CD4-positive, alpha-beta T cell treated with Interleukin-17A for 4 hours (primary cell): ENCODE measurements at regions not wholly inside any gene's neighbourhood (a gene's known extent, or its start where the extent isn't known, plus 50 kb on each side); places are given as distances from the start of the nearest gene placed in this dataset.
"Not testable (repeated sequence)": the region's sequence is repeated elsewhere in the genome, so short reads cannot be mapped to it uniquely, and the experiment has no call there.

Experiments used
- DNase-seq: peaks from one replicate; pipeline ENCODE4 v3.0.0-alpha.2; 2020; ENCODE audit warnings: mixed read lengths

DNA sequence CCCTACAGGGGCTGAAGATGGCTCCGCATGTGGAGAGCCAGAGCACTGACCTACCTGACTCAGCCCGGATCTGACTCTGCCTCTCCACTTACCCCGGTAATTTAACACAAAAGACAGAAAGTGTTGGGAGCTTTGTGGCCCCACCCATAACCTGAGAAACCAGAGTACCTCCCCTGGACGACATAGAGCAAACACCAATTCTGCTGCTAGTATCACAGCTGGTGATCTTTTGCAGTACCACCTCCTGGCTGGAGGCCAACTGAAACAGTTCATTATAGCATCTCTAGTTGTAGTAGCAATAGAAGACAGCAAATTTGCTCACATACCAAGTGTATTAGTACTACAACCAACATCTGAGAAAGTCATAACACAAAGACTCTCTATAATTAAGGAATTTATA is 443.9 kb downstream of the KLHL4 start:
- no peak for DNase-seq

DNA sequence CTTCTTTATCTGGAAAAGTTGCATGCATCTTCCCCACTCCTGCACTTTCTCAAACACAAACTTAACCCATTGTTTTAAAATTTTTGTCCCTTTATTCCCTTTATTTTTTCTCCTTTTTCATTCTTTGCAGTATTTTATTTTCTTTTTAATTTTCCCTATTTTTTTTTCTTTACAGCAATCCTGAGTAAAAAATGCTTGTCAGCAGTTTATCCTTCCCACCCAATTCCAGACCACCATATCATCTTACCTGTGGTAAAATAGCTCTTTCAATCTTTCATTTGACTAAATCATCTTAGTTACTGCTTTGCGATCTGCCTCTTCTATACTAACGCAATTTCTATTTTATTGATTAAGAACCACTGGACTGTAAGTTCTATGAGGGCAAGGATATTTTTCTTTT is 450.5 kb downstream of the KLHL4 start:
- no peak for DNase-seq

DNA sequence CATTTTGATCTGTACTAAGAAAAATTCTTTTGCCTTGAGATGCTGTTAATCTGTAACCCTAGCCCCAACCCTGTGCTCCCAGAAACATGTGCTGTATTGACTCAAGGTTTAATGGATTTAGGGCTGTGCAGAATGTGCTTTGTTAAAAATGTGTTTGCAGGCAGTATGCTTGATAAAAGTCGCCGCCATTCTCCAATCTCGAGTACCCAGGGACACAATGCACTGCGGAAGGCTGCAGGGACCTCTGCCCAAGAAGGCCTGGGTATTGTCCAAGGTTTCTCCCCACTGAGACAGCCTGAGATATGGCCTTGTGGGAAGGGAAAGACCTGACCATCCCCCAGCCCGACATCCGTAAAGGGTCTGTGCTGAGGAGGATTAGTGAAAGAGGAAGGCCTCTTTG is 454.5 kb downstream of the KLHL4 start:
- not testable (repeated sequence) for DNase-seq

DNA sequence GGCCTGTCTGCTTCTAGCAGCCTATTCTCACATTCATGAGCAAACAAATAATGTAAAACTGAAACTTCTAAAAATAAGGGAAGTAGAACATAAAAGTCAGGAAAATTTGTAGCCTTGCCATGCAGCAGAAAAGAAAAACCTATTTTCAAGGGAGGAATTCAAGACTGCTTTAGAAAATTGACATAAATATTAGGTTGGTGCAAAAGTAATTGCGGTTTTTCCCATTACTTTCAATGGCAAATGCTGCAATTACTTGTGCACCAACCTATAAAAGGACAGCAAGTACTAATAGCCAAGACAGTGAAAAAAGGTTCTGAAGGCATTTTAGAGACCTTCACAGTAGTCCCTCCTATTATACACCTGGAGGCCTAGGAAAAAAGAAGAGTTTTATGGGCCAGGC is 457.8 kb downstream of the KLHL4 start:
- no peak for DNase-seq

DNA sequence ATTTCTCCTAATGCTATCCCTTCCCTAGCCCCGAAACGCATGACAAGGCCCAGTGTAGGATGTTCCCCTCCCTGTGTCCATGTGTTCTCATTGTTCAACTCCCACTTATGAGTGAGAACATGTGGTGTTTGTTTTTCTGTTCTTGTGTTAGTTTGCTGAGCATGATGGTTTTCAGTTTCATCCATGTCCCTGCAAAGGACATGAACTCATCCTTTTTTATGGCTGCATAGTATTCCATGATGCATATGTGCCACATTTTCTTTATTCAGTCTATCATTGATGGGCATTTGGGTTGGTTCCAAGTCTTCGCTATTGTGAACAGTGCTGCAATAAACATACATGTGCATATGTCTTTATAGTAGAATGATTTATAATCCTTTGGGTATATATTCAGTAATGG is 490.3 kb downstream of the KLHL4 start:
- not testable (repeated sequence) for DNase-seq

DNA sequence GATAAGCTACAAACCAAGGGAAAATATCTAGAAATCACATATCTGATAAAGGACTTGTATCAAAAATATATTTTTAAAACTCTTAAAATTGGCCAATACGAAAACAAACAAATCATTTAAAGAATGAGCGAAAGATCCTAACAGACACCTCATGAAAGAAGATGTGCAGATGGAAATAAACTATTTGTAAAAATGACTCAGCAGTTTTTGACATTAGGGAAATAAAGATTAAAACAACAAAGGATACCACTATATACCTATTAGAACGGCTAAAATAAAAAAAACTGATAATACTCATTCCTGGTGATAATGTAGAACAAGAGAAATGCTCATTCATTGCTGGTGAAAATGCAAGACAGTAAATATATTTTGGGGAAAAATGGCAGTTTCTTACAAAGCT is 506.4 kb downstream of the KLHL4 start:
- DNase-seq: no peak

DNA sequence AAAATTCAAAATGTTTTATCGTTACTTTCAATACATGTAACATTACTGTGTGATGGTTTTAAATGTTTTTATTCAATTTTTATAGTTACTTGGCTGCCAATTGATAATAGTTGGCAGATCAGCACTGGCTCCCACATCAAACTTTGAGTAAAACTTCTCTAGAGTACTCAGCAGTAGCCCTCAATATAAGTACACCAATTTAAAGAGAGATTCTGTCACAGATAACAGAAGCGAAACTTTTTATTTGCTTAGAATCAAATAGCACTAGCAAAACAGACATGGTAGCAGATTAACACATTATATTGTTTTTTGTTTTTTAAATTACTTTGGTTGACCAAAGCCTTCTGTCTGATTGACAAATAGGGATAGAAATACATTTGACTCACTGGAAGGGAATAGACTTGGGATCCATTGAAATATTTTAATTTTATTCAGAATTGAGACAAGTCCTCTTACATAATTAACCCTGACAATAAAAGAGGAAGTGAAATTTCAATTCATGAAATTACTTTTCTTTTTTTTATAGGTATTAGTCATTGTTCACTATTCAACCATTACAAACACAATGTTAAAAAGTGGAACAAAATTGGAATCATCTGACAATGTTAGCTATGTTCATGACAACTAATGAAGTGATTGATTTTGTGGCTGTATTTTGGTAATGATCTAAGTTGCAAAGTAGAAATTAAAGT is 554.9 kb downstream of the KLHL4 start:
- DNase-seq: no peak

DNA sequence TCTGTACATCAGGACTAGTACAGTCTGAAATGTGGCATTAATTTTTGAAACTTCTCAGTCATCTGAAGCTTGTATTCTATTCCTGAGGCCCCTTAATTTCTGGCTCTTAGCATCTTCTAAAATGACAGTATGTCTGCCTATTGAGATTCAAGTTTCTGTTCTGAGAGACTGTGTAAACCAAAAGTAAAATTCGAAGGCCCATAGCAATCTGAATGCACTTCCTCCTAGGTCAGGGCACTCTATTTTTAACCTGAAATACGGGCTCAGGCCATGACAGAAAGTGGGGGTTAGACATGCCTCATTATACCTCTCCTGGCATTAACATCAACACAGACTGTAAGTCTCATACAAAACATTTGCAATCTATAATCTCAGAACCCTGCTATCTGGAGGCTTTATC is 584.4 kb downstream of the KLHL4 start:
- no peak for DNase-seq

DNA sequence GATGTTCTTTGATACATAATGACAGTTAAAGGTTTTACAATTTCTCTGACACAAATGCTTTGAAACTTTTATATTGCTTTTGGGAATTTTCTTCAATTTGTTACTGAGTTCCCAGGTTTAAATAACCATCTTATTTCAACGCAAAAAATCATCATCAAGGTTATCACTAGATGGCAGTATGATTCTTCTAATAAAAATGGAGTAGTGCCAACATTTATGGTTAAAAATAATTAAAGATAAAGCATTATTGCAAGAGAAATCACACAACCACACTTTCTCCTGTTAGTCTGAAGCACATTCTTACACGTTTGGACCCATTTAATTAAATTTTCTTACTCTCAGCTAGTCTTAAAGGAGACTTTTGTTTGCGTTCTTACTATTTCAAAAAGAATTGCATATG is 611.3 kb upstream of the CPXCR1 start:
- no peak for DNase-seq

DNA sequence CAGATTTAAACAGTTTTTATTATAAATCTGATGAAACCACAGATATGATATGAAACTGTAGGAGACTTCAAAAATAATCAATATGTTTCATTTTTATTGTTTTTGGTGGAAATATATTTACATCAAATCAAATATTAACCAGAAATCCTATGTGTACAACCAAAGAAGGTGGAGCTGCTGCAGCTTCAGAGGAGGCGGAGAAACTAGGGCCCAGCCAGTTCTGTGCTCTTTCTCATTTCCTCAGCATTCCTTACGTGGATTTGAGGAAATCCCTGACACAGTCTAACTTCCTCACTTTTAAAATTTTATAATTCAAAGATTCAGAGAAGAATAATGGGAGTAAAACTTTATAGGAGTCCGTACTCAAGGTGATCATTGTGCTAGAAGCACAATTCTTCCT is 610.7 kb upstream of the CPXCR1 start:
- no peak for DNase-seq

DNA sequence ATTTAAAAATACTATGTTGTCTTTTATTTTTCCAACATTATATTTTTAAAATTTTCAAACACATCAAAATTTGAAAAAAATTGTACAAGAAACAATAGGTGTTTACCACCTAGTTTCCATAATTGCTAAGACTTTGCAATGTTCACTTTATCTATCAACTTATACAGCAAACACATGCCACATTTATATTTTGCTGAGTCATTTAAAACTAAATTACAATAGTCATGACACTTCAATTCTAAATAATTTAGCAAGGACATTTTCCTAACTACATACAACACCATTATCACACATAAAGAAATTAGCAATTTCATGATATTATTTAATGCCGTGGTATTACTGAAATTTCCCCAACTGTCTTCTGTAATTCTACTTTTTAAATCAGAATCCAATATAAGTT is 600.4 kb upstream of the CPXCR1 start:
- no peak for DNase-seq

DNA sequence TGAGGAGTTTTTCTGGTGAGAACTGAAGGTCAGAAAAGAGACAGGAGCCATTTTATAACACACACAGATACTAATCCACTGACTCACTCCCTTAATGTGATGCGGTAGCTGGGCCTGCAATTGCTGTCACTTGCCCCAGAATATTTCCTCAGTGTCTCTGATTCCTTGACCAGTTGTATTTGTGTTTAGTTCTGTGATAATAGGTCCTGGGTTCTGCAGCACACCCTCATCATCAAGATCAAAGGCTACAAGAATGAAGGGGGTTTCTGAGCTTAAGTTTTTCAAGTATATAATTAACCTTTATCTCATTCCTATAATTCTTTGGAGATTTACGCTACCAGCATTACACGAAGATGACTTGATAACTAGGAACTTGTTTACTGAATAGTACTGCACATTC is 576.5 kb upstream of the CPXCR1 start:
- no peak for DNase-seq

DNA sequence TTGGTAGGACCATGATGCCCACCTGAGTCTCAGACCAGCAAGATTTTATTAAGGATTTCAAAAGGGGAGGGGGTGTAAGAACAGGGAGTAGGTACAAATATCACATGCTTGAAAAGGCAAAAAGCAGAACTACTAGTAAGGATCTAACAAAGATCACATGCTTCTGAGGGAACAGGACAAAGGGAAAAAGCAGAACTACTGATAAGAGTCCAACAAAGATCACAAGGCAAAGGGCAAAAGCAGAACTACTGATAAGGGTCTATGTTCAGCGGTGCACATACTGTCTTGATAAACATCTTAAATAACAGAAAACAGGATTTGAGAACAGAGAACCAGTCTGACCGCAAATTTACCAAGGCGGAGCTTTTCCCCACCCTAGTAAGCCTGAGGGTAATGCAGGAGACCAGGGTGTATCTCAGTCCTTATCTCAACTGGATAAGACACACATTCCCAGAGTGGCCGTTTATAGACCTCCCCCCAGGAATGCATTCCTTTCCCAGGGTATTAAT is 573.0 kb upstream of the CPXCR1 start:
- not testable (repeated sequence) for DNase-seq

DNA sequence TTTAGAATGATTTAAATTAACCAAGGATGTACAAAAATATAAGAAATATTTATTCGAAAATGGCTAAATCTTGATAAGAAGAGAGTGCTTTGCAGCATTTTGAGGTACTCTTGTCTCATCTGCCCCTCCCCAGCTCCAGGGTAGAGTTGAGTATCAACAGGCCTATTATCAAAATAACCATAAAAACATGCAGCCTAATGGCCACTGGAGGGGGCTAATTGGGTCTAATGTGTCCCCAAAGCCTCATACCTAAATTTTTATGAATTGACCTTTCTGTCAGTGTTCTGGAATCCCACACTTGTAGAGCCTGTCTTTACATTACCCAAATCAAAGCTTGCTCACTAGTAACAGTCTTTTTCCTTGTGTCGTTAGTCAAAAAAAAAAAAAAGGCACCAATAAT is 544.9 kb upstream of the CPXCR1 start:
- no peak for DNase-seq

DNA sequence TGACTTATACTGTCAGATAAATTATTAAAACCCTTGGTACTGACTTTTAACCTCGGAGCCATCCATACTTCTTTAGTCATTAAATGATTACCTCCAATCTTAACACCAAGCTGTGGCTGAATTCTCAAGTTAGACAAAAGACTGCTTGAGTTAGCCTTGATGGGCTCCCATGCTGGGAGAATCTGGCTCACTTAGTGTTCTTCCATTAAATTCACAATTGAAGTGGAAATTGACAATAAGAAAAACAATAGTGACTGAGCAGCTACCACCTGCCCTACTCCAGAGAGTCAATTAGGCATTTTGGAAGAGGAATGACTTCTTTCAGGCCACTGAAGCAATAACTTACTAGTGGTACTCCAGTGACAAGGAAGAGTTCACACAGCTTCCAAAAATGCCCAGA is 503.0 kb upstream of the CPXCR1 start:
- DNase-seq: no peak

DNA sequence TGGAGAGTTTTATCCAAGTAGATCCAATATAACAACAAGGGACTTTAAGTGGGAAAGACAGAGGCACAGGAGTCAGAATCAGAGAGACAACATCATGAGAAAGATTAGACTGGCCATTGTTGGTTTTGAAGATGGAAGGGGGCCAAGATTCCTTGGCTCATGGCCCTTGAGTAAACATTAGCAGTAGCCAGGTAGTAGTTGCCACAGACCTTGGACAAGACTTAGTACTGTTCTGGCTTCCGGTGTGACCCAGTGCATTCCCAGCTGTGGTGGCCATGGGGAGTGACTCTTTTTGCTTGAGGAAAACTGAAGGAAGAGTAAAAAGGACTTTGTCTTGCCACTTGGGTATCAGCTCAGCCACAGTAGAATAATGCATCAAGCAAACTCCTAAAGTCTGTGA is 462.2 kb upstream of the CPXCR1 start:
- DNase-seq: no peak

DNA sequence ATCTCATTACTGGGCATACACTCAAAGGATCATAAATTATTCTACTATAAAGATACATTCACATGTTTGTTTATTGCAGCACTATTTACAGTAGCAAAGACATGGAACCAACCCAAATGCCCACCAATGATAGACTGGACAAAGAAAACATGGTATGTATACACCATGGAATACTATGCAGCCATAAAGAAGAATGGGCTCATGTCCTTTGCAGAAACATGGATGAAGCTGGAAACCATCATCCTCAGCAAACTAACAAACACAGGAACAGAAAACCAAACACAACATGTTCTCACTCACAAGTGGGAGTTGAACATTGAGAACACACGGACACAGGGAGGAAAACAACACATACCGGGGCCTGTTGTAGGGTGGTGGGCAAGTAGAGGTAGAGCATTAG is 433.1 kb upstream of the CPXCR1 start:
- not testable (repeated sequence) for DNase-seq

DNA sequence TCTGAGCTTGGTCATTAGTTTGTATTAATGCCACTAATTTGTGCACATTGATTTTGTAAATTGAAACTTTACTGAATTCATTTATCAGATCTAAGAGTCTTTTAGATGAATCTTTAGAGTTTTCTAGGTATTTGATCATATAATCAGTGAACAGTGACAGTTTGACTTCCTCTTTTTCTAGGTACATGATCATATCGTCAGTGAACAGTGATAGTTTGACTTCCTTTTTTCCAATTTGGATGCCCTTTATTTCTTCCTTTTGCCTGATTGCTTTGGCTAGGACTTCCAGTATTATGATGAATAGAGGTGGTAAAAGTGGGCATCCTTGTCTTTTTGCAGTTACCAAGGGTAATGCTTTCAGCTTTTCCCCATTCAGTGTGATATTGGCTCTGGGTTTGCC is 421.4 kb upstream of the CPXCR1 start:
- DNase-seq: no peak

DNA sequence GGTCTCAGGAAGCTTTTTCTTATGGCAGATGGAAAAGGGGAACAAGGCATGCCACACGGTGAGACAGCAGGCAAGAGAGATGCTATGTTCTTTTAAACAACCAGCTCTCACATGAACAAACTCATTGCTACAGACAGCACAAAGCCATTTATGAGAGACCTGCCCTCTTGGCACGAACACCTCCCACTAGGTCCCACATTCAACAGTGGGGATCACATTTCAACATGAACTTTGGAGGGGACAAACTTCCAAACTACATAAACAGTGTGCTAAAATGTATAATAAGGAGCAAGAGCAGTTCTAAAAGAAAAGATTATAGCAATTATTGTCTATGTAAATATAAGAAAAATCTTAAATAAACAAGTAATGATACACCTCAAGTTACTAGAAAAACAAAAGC is 391.8 kb upstream of the CPXCR1 start:
- DNase-seq: no peak

DNA sequence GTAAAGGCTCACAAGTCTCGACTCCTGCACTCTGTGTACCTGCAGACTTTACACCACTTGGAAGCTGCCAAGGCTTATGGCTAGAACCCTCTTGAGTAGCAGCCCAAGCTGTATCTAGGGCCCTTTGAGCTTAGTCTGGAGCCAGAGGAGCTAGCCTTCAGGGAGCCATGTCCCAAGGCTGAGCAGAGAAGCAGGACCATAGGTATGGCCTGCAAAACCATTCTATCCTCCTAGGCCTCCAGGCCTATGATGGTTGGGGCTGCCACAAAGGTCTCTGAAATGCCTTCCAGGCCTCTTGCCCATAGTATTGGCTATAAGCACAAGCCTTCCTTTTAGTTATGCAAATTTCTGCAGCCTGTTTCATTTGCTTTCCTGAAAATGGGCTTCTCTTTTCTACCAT is 380.7 kb upstream of the CPXCR1 start:
- DNase-seq: no peak

DNA sequence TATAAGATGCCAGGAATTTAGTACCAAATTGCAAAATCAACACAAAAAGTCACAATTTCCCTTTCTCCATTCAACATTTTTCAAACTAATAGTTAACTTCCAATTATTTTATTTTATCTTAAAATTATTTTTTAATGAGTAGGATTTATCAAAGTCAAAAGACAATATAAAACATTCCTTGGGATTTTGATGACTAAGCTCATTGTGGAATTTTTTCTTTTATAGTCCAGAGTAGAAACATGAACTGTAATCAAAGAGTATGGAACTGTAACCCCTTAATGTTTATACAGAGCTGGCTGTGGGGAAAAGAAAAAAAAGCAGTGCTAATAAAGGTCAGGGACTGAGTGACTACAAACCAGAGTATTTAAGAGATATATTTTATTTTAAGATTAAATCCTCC is 368.6 kb upstream of the CPXCR1 start:
- no peak for DNase-seq

DNA sequence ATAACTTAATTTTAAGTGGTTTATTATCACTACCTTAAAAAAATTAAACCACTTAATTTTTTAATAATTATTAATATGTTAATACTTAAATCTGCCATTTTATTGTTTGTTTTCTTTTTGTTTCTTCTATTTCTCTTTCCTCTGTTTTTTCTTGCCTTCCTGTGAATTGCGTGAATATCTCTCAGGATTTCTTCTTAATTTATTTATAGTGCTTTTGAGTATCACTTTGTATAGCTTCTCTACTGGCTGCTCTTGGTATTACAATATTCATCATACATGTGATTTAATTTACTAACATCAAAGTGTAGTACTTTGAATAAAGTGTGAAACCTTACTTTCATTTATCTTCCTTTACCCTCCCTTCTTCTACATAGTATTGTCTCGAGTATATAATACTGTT is 349.5 kb upstream of the CPXCR1 start:
- DNase-seq: no peak

DNA sequence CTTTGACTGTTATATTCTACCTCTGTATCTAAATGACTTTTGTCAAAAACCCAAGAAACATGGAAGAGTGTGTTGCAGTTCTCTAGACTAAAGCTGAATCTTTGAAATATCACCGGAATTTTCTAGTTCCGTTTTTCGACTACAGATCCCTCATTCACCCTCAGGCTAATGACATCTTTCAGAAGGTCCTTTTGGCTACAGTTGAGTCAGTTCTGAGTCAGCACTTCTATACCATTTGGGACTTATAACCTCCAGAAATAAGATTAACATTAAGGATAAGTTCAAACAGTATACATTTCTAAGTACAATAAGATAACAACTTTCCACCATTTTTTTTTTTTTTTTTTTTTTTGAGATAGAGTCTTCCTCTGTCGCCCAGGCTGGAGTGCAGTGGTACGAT is 331.0 kb upstream of the CPXCR1 start:
- DNase-seq: no peak

DNA sequence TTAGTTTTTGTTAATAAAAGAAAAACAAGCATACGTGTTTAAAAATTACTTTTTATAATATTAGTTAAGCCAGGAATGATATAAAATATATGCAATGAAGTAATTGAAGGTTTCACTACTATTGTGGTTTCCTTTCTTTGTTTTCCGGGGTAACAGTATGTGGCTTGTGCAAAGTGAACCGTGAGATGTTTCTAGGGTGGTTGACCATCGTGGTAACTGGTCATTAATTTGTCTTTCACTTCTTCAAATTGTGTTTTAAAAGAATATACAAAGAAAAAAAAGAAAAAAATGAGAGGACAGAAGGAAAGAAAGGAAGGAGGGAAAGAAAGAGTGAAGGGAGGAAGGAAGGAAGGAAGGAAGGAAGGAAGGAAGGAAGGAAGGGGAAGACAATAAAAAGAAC is 330.1 kb upstream of the CPXCR1 start:
- no peak for DNase-seq

DNA sequence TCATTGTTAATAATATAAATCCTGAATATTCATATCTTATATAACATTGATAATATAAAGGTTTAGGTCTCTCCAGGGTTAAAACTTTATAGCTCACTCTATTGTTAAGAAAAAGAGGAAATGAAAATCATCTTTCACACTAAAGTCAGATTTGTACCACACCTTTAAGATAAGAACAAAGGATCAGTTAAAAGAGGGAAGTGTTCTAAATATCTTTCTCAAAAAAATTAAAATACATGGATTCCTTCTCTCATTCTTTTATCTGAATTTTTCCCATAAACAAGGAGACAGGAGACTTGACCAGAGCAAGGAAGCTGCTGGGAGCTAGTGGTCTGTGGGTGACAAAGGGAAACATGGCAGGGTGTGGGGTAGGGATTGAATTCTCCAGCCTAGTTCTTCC is 323.0 kb upstream of the CPXCR1 start:
- no peak for DNase-seq

DNA sequence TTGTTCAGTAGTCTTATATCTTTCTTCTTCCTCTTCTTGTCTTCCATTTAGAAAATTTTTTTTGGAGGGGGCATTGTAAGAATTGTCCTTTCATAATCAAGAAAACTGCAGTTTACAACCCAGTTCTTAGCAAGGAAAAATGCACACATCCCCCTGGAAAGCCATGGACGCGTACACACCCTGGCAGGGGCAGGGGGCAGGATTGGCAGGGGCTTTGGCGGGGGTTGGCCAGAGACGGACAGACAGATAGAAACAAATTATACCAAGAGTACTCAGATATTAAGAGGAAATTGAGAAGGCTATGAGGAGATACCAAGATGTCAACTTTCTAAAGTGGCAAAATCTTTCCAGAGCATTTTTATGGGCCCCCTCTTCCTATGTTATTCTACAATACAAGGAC is 322.5 kb upstream of the CPXCR1 start:
- DNase-seq: no peak
